ENCODE measurements at regions not wholly inside any gene's neighbourhood (a gene's known extent, or its start where the extent isn't known, plus 50 kb on each side); places are given as distances from the start of the nearest gene placed in this dataset.
"Not testable (repeated sequence)": the region's sequence is repeated elsewhere in the genome, so short reads cannot be mapped to it uniquely, and the experiment has no call there.

DNA sequence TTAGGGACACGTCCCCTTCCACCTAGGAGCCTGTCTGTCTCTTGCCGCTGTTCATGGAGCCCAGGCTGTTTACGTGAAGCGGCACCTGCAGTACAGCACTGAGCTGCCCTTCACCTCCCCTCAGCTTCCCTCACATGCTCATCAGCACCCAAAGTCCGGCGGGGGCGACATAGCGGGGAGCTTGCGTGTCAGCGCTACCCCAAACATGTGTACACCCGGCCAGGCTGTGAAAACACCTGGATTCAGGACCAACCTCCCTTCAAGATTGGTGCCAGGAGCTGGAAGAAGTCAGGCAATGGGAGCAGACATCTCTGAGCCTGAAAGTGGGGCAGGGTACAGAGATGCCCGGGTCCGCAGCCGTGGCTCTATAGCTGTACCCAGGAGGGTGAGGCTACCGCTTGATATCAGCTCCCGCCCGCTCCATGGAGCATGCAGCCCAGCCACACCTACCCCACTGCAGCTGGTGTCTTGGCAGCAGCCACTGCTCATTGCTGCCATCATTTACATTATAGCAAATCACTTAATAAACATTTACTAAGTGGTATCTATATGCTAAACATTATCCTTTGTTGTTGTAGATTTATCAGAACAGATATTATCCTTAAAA, 712.1 kb downstream of the CDH9 start:
- no peaks in the 10 kb centered on the region for H3K9me3 ChIP-seq (ENCODE audit: control insufficient read depth, low read length)
- 90 to 98% methylated on average over 8 to 14 of the region's 17 CpGs for WGBS, 2 experiments (ENCODE audit: insufficient coverage in 2 of 2)
- no peak overlapping the region for H3K27ac ChIP-seq (ENCODE audit: low read depth, low read length, severe bottlenecking)
- H3K36me3 ChIP-seq (ENCODE audit: control insufficient read depth, insufficient read depth, low read length): no peaks in the 10 kb centered on the region
- H3K4me1 ChIP-seq (ENCODE audit: control insufficient read depth, insufficient read depth, low read length, poor library complexity, severe bottlenecking): no peaks in the 10 kb centered on the region
- H3K4me3 ChIP-seq (ENCODE audit: extremely low read depth, insufficient read depth, low read length, poor library complexity, severe bottlenecking): no peak overlapping the region

DNA sequence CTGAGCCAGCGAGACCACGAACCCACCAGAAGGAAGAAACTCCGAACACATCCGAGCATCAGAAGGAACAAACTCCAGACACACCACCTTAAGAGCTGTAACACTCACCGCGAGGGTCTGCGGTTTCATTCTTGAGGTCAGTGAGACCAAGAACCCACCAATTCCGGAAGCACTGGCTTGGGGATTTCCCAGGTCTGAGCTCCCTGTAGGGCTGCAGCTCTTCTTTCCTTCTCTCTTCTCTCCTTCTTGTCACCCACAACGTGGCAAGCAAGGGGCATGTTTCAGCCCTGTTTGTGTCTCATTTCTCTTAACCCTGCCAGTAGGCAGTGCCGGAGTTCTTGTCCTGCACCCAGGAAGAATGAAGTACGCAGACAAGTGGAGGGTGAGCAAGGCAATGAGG, 713.0 kb downstream of the CDH9 start:
- H3K27ac ChIP-seq (ENCODE audit: low read depth, low read length, severe bottlenecking); H3K36me3 ChIP-seq (ENCODE audit: control insufficient read depth, insufficient read depth, low read length); H3K4me1 ChIP-seq (ENCODE audit: control insufficient read depth, insufficient read depth, low read length, poor library complexity, severe bottlenecking); H3K4me3 ChIP-seq (ENCODE audit: extremely low read depth, insufficient read depth, low read length, poor library complexity, severe bottlenecking); H3K9me3 ChIP-seq (ENCODE audit: control insufficient read depth, low read length): not testable (repeated sequence)
- WGBS, 2 experiments (ENCODE audit: insufficient coverage in 2 of 2): 87 to 93% methylated on average over 3 to 5 of the region's 11 CpGs

DNA sequence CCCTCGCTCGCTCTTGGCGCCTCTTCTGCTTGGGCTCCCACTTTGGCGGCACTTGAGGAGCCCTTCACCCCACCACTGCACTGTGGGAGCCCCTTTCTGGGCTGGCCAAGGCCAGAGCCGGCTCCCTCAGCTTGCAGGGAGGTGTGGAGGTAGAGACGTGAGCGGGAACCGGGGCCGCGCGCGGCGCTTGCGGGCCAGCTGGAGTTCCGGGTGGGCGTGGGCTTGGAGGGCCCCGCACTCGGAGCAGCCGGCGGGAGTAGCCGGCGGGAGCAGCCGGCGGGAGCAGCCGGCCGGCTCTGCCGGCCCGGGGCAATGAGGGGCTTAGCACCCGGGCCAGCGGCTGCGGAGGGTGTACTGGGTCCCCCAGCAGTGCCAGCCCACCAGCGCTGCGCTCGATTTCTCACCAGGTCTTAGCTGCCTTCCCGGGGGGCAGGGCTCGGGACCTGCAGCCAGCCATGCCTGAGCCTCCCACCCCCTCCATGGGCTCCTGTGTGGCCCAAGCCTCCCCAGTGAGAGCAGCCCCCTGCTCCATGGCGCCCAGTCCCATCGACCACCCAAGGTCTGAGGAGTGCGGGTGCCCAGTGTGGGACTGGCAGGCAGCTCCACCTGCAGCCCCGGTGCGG, 714.0 kb downstream of the CDH9 start:
- H3K4me1 ChIP-seq (ENCODE audit: control insufficient read depth, insufficient read depth, low read length, poor library complexity, severe bottlenecking); H3K36me3 ChIP-seq (ENCODE audit: control insufficient read depth, insufficient read depth, low read length); H3K9me3 ChIP-seq (ENCODE audit: control insufficient read depth, low read length); H3K4me3 ChIP-seq (ENCODE audit: extremely low read depth, insufficient read depth, low read length, poor library complexity, severe bottlenecking); H3K27ac ChIP-seq (ENCODE audit: low read depth, low read length, severe bottlenecking): not testable (repeated sequence)
- WGBS, 2 experiments (ENCODE audit: insufficient coverage in 2 of 2): 96 to 99% methylated on average over 22 to 29 of the region's 41 CpGs

DNA sequence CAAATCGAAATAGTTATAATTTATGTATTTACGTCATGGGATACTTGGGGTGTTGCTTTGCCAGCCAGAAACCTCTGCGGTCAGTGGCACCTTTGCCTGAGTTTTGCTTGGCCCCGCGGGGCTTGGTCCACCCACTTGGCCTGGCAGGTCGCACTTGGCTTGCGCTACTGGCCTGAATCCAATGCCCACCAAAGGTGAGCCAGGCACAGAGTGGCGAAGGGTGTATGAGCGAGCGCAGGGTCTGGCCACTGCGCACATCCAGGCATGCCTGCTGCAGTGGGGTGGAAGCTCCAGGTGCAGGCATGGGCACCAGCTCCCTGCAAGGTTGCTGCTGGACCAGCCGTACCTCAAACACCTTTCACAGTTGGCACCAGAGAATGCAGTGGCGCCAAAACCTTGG, 714.6 kb downstream of the CDH9 start:
- no peak overlapping the region for H3K27ac ChIP-seq (ENCODE audit: low read depth, low read length, severe bottlenecking)
- no peak overlapping the region for H3K4me3 ChIP-seq (ENCODE audit: extremely low read depth, insufficient read depth, low read length, poor library complexity, severe bottlenecking)
- H3K4me1 ChIP-seq (ENCODE audit: control insufficient read depth, insufficient read depth, low read length, poor library complexity, severe bottlenecking): no peaks in the 10 kb centered on the region
- no peaks in the 10 kb centered on the region for H3K9me3 ChIP-seq (ENCODE audit: control insufficient read depth, low read length)
- WGBS, 2 experiments (ENCODE audit: insufficient coverage in 2 of 2): 94% methylated on average over 11 to 12 of the region's 13 CpGs
- H3K36me3 ChIP-seq (ENCODE audit: control insufficient read depth, insufficient read depth, low read length): no peaks in the 10 kb centered on the region

DNA sequence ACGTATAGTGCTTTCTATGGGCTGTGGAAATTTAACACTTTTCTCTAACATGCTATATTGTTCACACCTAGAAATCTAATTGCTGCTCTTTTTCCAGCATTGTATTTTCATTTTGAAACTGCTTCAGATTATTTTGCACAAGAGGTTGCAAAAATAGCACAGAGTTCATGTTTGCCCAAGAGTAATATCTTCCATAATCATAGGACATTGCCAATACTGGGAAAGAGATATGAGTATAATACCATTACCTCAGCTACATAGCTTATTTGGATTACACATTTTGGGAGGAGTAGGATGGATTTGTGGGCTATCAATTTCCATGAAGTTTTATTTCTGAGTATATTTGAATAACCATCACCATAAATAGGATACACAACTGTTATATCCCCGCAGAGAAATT, 717.1 kb downstream of the CDH9 start:
- no peaks in the 10 kb centered on the region for H3K4me1 ChIP-seq (ENCODE audit: control insufficient read depth, insufficient read depth, low read length, poor library complexity, severe bottlenecking)
- H3K27ac ChIP-seq (ENCODE audit: low read depth, low read length, severe bottlenecking): no peak overlapping the region
- no peak overlapping the region for H3K4me3 ChIP-seq (ENCODE audit: extremely low read depth, insufficient read depth, low read length, poor library complexity, severe bottlenecking)
- H3K36me3 ChIP-seq (ENCODE audit: control insufficient read depth, insufficient read depth, low read length): no peaks in the 10 kb centered on the region
- H3K9me3 ChIP-seq (ENCODE audit: control insufficient read depth, low read length): no peaks in the 10 kb centered on the region
- WGBS, 2 experiments (ENCODE audit: insufficient coverage in 2 of 2): no CpG with 5 or more reads among the region's 2 CpGs

DNA sequence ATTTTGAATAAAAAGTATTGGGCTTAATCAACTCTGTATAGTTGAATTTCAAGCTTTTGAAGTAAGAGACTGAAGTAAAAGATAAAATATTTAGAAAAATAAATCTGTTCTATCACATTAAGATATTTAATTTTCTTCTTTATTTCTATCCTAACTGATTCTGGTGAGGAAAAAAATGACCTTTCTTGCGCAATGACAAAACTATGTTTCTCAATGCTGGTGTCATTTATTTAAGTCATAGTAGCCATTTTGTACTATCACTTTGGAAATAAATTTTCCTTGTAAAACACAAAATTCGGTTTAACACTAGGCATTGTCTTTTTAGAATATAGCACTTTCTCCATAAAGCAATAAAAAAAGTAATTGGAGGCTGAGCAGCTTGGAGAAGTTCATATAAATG, 728.0 kb downstream of the CDH9 start:
- no peak overlapping the region for H3K4me3 ChIP-seq (ENCODE audit: extremely low read depth, insufficient read depth, low read length, poor library complexity, severe bottlenecking)
- H3K4me1 ChIP-seq (ENCODE audit: control insufficient read depth, insufficient read depth, low read length, poor library complexity, severe bottlenecking): no peaks in the 10 kb centered on the region
- WGBS, 2 experiments (ENCODE audit: insufficient coverage in 2 of 2): no CpG with 5 or more reads among the region's 2 CpGs
- no peaks in the 10 kb centered on the region for H3K36me3 ChIP-seq (ENCODE audit: control insufficient read depth, insufficient read depth, low read length)
- no peaks in the 10 kb centered on the region for H3K9me3 ChIP-seq (ENCODE audit: control insufficient read depth, low read length)
- no peak overlapping the region for H3K27ac ChIP-seq (ENCODE audit: low read depth, low read length, severe bottlenecking)

DNA sequence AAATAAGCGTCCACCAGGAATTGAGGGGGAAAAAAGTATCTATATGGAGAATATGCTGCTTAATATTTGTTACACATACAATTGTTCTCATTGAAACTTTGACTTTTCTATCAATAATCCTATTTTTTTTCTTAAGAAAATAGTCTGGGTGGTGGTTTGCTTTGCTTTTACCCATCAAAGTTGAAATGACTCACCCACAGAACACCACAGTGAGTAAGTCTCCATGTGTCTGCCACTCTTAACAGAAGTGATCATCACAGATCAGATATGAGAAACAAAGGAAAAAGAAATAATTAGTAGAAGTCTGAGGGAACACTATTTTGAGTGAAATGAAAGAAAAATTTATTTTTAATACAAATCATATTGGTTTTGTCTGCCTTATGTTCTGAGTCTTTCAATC, 742.8 kb downstream of the CDH9 start:
- WGBS, 2 experiments (ENCODE audit: insufficient coverage in 2 of 2): no CpG with 5 or more reads among the region's 1 CpG
- Histone ChIP-seq H3K9me3 (ENCODE audit: control insufficient read depth, low read length) (no peaks in the 10 kb centered on the region), H3K27ac (ENCODE audit: low read depth, low read length, severe bottlenecking) (no peak overlapping the region), H3K4me1 (ENCODE audit: control insufficient read depth, insufficient read depth, low read length, poor library complexity, severe bottlenecking) (peaks cover 10% of the 10 kb centered on the region), H3K4me3 (ENCODE audit: extremely low read depth, insufficient read depth, low read length, poor library complexity, severe bottlenecking) (no peak overlapping the region), H3K36me3 (ENCODE audit: control insufficient read depth, insufficient read depth, low read length) (no peaks in the 10 kb centered on the region)

DNA sequence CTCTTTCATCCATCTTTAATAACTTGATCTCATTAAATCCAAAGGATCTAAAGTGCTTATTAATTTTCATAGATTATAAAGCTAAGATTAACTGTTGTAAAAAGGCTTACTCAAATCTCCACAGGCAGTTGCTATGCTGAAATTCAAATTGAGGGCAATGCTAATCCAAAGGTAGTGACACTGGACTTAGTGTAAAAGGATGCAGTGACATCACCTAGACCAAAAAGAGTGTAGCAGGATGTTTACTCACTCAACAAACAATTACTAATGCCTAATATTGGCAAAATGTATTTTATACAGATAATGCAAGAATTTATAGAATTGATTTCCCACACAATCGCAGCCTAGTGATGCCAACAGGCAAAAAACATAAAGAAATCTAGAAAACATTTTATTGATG, 756.2 kb downstream of the CDH9 start:
- H3K27ac ChIP-seq (ENCODE audit: low read depth, low read length, severe bottlenecking): no peak overlapping the region
- no CpG with 5 or more reads among the region's 1 CpG for WGBS, 2 experiments (ENCODE audit: insufficient coverage in 2 of 2)

DNA sequence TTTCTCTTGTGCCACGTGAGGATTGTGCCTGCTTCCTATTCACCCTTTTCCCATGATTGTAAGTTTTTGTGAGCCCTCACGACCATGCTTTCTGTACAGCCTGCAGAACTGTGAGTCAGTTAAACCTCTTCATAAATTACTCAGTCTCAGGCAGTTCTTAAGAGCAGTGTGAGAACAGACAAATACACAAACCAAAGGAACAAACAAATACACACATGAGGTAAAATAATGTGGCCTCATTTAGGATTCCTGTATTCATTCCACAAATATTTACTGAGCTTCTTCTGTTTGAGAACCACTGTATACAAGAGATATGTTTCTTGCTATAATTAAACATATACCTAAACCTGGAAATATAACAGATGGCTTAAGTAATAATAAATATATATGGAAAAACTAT, 760.3 kb downstream of the CDH9 start:
- Histone ChIP-seq H3K9me3 (ENCODE audit: control insufficient read depth, low read length) (no peaks in the 10 kb centered on the region), H3K4me1 (ENCODE audit: control insufficient read depth, insufficient read depth, low read length, poor library complexity, severe bottlenecking) (no peaks in the 10 kb centered on the region), H3K36me3 (ENCODE audit: control insufficient read depth, insufficient read depth, low read length) (no peaks in the 10 kb centered on the region), H3K4me3 (ENCODE audit: extremely low read depth, insufficient read depth, low read length, poor library complexity, severe bottlenecking) (no peak overlapping the region), H3K27ac (ENCODE audit: low read depth, low read length, severe bottlenecking) (no peak overlapping the region)
- WGBS, 2 experiments (ENCODE audit: insufficient coverage in 2 of 2): 48 to 75% methylated on average over 1 to 2 of the region's 2 CpGs

More for the DNA sequence above, 756.2 kb downstream of the CDH9 start:
- Histone ChIP-seq H3K9me3 (ENCODE audit: control insufficient read depth, low read length) (no peaks in the 10 kb centered on the region), H3K4me3 (ENCODE audit: extremely low read depth, insufficient read depth, low read length, poor library complexity, severe bottlenecking) (no peak overlapping the region), H3K4me1 (ENCODE audit: control insufficient read depth, insufficient read depth, low read length, poor library complexity, severe bottlenecking) (no peaks in the 10 kb centered on the region), H3K36me3 (ENCODE audit: control insufficient read depth, insufficient read depth, low read length) (no peaks in the 10 kb centered on the region)

DNA sequence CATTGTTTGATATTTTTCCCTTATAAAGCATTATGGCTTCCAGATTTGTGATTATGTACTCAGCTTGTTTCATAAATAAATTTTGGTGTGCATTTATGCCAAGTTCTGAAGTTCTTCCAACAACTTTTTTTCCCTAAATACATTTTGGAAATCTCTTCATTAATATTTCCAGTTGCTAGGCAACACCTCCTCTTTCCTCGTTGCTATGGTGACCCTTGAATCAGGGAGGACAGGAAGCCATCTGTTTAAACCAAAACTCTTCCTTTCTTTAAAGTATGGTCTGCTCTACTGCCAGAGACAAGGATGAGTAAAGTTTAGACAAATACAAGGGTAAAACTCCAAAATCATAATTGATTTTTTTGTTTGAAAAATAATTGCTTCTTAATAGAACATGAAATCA, 779.3 kb downstream of the CDH9 start:
- WGBS, 2 experiments (ENCODE audit: insufficient coverage in 2 of 2): no CpG with 5 or more reads among the region's 1 CpG
- no peak overlapping the region for H3K27ac ChIP-seq (ENCODE audit: low read depth, low read length, severe bottlenecking)
- H3K36me3 ChIP-seq (ENCODE audit: control insufficient read depth, insufficient read depth, low read length): no peaks in the 10 kb centered on the region

DNA sequence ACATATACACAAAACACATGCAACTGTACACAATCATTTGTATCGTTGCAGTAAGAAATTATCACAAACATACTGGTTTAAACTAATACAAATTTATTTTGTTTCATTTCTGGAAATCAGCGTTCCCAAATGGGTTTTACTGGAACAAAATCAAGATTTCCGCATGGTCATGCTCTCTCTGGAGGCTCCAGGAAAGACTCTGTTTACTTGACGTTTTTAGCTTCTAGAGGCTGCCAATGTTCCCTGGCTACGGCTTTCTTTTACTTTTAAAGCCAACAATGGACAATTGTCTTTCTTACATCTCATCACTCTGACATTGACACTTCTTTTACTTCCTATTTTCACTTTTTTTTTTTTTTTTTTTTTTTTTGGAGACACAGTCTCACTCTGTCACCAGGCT, 793.1 kb downstream of the CDH9 start:
- no peaks in the 10 kb centered on the region for H3K9me3 ChIP-seq (ENCODE audit: control insufficient read depth, low read length)
- 90 to 98% methylated on average over 4 of the region's 5 CpGs for WGBS, 2 experiments (ENCODE audit: insufficient coverage in 2 of 2)
- H3K4me3 ChIP-seq (ENCODE audit: extremely low read depth, insufficient read depth, low read length, poor library complexity, severe bottlenecking): no peak overlapping the region
- H3K4me1 ChIP-seq (ENCODE audit: control insufficient read depth, insufficient read depth, low read length, poor library complexity, severe bottlenecking): no peaks in the 10 kb centered on the region
- no peaks in the 10 kb centered on the region for H3K36me3 ChIP-seq (ENCODE audit: control insufficient read depth, insufficient read depth, low read length)
- H3K27ac ChIP-seq (ENCODE audit: low read depth, low read length, severe bottlenecking): no peak overlapping the region

More for the DNA sequence above, 779.3 kb downstream of the CDH9 start:
- H3K4me1 ChIP-seq (ENCODE audit: control insufficient read depth, insufficient read depth, low read length, poor library complexity, severe bottlenecking): no peaks in the 10 kb centered on the region
- no peaks in the 10 kb centered on the region for H3K9me3 ChIP-seq (ENCODE audit: control insufficient read depth, low read length)
- H3K4me3 ChIP-seq (ENCODE audit: extremely low read depth, insufficient read depth, low read length, poor library complexity, severe bottlenecking): no peak overlapping the region

All from mesodermal cell (in vitro differentiated cells).